CD4-positive, alpha-beta T cell (primary cell): ENCODE measurements at regions not wholly inside any gene's neighbourhood (a gene's known extent, or its start where the extent isn't known, plus 50 kb on each side); places are given as distances from the start of the nearest gene placed in this dataset.
"Not testable (repeated sequence)": the region's sequence is repeated elsewhere in the genome, so short reads cannot be mapped to it uniquely, and the experiment has no call there.

Experiments
- ATAC-seq: fragments of 200-7000 bp; cut with Tn5 transposase; one replicate; pipeline ENCODE4 v1.10.0; 2022; ENCODE audit warnings: mild to moderate bottlenecking; ENCODE audit not compliant: poor library complexity
- CTCF ChIA-PET: fragments of 350-600 bp; sonication (Branson Sonifier 250); formaldehyde crosslinking; loops from one replicate; lab custom pipeline; 2021; ENCODE audit warnings: antibody characterized with exemption, inconsistent platforms; lab: Charles Lee
- POLR2A ChIA-PET: fragments of 350-600 bp; sonication (Branson Sonifier 250); formaldehyde crosslinking; loops from one replicate; lab custom pipeline; 2021; ENCODE audit warnings: antibody characterized with exemption, inconsistent platforms; lab: Charles Lee
- DNase-seq, 14 experiments: peaks; one replicate each; pipeline ENCODE4 v3.0.0-alpha.2; 2013 to 2020; ENCODE audit warnings: mixed read lengths in 2 of 14
- H3K27ac ChIP-seq, 2 donors: one replicate each; pipeline versions ENCODE4 v1.5.1 to v1.7.0; 2013; ENCODE audit warnings: low read length in 2 of 2, low read depth in 1 of 2, mild to moderate bottlenecking in 1 of 2
- H3K27me3 ChIP-seq, 2 experiments: 1 replicate in 1 of 2; 2 replicates in 1 of 2; pipeline versions ENCODE4 v1.6.1 to v1.7.0; 2013; ENCODE audit warnings: low read length in 2 of 2, control low read depth in 1 of 2, mild to moderate bottlenecking in 1 of 2, moderate library complexity in 1 of 2; ENCODE audit not compliant: insufficient read depth in 2 of 2, control insufficient read depth in 1 of 2
- H3K36me3 ChIP-seq: one replicate; pipeline ENCODE4 v1.6.1; 2013; ENCODE audit warnings: low read length, control low read depth; ENCODE audit not compliant: insufficient read depth
- H3K4me1 ChIP-seq: one replicate; pipeline ENCODE4 v1.6.1; 2013; ENCODE audit warnings: low read length, control low read depth; ENCODE audit not compliant: insufficient read depth
- H3K4me3 ChIP-seq: one replicate; pipeline ENCODE4 v1.5.1; 2013; ENCODE audit warnings: mild to moderate bottlenecking, low read length, moderate library complexity
- H3K9me3 ChIP-seq, 2 experiments: 1 replicate in 1 of 2; 2 replicates in 1 of 2; pipeline versions ENCODE4 v1.6.1 to v1.7.0; 2013; ENCODE audit warnings: low read length in 2 of 2, mild to moderate bottlenecking in 2 of 2, control low read depth in 1 of 2, moderate library complexity in 1 of 2; ENCODE audit not compliant: control insufficient read depth in 1 of 2, insufficient read depth in 1 of 2
- H3K27ac Mint-ChIP-seq: one replicate; pipeline ENCODE4 v1.8.0; 2020; ENCODE audit warnings: mixed read lengths
- H3K27me3 Mint-ChIP-seq: one replicate; pipeline ENCODE4 v1.8.0; 2021; ENCODE audit warnings: mixed read lengths
- H3K36me3 Mint-ChIP-seq: one replicate; pipeline ENCODE4 v1.8.0; 2021; ENCODE audit warnings: low read depth, mixed read lengths
- H3K4me1 Mint-ChIP-seq: one replicate; pipeline ENCODE4 v1.8.0; 2021; ENCODE audit warnings: low read depth, mixed read lengths
- H3K4me3 Mint-ChIP-seq: one replicate; pipeline ENCODE4 v1.8.0; 2020; ENCODE audit warnings: mild to moderate bottlenecking, mixed read lengths
- H3K9me3 Mint-ChIP-seq: one replicate; pipeline ENCODE4 v1.8.0; 2020; ENCODE audit warnings: mixed read lengths
- intact Hi-C, 2 experiments: fragments of 100-400 bp; cut with DNase I in 1 of 2; cut with micrococcal nuclease in 1 of 2; formaldehyde crosslinking; loops; one replicate each; pipeline versions ENCODE4 v1.15.1 to v1.9.0; 2023 to 2025; cut with DNase I, micrococcal nuclease
- TF ChIP-seq, protein P1 (sequence below): fragments of 200-600 bp; IDR thresholded peaks from one replicate; pipeline ENCODE4 v1.8.0; 2022; ENCODE audit warnings: antibody characterized with exemption, mild to moderate bottlenecking

DNA sequence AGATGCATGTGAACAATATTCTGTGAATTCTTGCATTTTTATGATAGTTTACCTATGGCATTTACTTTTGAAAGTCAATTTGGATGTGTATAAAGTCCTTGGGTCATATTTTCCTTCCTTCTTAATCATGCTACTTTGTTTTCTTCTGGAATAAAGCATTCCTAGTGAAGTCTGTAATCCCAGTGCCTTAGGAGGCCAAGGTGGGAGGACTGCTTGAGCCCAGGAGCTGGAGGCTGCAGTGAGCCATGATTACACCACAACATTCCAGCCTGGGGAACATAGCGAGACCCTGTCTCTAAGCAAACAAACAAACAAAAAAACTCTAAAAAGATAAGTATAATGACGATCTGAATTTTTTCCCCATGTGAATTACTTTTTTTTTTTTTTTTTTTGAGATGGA lies 69.7 kb upstream of the SYNCRIP start:
- no peaks in the 10 kb centered on the region for H3K4me1 Mint-ChIP-seq
- no peak overlapping the region for H3K27ac Mint-ChIP-seq
- Histone ChIP-seq H3K4me3 (no peak overlapping the region), H3K4me1 (no peaks in the 10 kb centered on the region), H3K36me3 (no peaks in the 10 kb centered on the region), H3K27me3 (no peaks in the 10 kb centered on the region), H3K27ac (no peak overlapping the region), H3K9me3 (peaks cover 0 to 4% of the 10 kb centered on the region in 2 experiments)
- ChIA-PET POLR2A (no interaction called here), CTCF (interaction anchor here (0.9 kb wide), 1 partner anchor 304 kb away, joined by 3 read pairs; no protein-coding TSS in a partner anchor)
- H3K27me3 Mint-ChIP-seq: peaks cover 4% of the 10 kb centered on the region
- no peak overlapping the region for H3K4me3 Mint-ChIP-seq
- peaks cover 4% of the 10 kb centered on the region for H3K9me3 Mint-ChIP-seq
- intact Hi-C loops: no loop called here
- no peaks in the 10 kb centered on the region for H3K36me3 Mint-ChIP-seq
- ATAC-seq (no peak), DNase-seq (no peak)
- TF ChIP-seq, protein P1, sequence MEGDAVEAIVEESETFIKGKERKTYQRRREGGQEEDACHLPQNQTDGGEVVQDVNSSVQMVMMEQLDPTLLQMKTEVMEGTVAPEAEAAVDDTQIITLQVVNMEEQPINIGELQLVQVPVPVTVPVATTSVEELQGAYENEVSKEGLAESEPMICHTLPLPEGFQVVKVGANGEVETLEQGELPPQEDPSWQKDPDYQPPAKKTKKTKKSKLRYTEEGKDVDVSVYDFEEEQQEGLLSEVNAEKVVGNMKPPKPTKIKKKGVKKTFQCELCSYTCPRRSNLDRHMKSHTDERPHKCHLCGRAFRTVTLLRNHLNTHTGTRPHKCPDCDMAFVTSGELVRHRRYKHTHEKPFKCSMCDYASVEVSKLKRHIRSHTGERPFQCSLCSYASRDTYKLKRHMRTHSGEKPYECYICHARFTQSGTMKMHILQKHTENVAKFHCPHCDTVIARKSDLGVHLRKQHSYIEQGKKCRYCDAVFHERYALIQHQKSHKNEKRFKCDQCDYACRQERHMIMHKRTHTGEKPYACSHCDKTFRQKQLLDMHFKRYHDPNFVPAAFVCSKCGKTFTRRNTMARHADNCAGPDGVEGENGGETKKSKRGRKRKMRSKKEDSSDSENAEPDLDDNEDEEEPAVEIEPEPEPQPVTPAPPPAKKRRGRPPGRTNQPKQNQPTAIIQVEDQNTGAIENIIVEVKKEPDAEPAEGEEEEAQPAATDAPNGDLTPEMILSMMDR: no peak

DNA sequence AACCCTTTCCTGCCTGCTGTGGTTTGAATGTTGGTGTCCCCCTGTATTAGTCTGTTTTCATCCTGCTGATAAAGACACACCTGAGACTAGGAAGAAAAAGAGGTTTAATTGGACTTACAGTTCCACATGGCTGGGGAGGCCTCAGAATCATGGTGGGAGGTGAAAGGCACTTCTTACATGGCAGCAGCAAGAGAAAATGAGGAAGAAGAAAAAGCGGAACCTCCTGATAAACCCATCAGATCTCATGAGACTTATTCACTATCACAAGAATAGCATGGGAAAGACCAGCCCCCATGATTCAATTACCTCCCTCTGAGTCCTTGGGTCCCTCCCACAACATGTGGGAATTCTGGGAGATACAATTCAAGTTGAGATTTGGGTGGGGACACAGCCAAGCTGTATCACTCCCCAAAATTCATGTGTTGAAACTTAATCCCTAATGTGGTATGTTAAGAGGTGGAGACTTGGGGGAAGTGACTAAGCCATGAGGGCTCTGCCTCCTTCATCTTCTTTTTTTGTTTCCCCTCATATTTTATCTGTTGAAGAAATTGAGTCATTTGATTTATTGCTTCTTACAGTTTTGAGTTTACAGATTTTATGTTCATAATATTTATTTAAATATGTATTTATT lies 64.9 kb upstream of the SYNCRIP start:
- H3K36me3 ChIP-seq, H3K27me3 ChIP-seq, H3K4me3 Mint-ChIP-seq, H3K4me1 ChIP-seq, H3K36me3 Mint-ChIP-seq, H3K27ac Mint-ChIP-seq, POLR2A ChIA-PET, H3K27me3 Mint-ChIP-seq, H3K9me3 ChIP-seq, H3K9me3 Mint-ChIP-seq, H3K4me3 ChIP-seq, intact Hi-C loops, H3K4me1 Mint-ChIP-seq, DNase-seq, H3K27ac ChIP-seq, ATAC-seq: not testable (repeated sequence)
- CTCF ChIA-PET: interaction anchor here (0.7 kb wide), 1 partner anchor 154 kb away, joined by 3 read pairs; no protein-coding TSS in a partner anchor

DNA sequence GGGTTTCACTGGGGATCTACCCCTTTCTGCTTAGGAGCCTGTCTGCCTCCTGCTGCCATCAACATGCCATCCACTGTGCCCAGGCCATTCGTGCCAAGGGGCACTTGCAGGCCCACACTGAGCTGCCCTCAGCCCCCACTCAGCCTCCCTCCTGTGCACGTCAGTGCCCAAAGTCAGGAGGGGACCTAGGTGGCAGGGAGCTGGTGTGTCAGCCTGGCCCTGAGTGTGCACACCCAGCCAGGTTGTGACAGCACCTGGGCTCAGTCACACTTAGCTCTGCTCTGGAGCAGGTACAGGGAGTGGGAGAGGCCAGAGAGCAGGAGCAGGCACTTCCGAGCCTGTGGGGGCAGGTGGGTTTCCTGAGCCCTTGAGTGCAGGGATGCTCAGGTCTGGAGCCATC lies 63.6 kb upstream of the SYNCRIP start:
- no peaks in the 10 kb centered on the region for H3K36me3 ChIP-seq
- Mint-ChIP-seq H3K4me1 (no peaks in the 10 kb centered on the region), H3K27ac (no peak overlapping the region), H3K36me3 (no peaks in the 10 kb centered on the region), H3K9me3 (no peaks in the 10 kb centered on the region), H3K4me3 (no peak overlapping the region), H3K27me3 (peaks cover 2% of the 10 kb centered on the region)
- no peaks in the 10 kb centered on the region for H3K4me1 ChIP-seq
- no peak overlapping the region for H3K27ac ChIP-seq
- intact Hi-C loops: no loop called here
- CTCF ChIA-PET: no interaction called here
- H3K9me3 ChIP-seq: no peaks in the 10 kb centered on the region
- H3K27me3 ChIP-seq: no peaks in the 10 kb centered on the region
- no peak for ATAC-seq
- POLR2A ChIA-PET: no interaction called here
- no peak for DNase-seq
- TF ChIP-seq, protein P1: no peak
- no peak overlapping the region for H3K4me3 ChIP-seq

DNA sequence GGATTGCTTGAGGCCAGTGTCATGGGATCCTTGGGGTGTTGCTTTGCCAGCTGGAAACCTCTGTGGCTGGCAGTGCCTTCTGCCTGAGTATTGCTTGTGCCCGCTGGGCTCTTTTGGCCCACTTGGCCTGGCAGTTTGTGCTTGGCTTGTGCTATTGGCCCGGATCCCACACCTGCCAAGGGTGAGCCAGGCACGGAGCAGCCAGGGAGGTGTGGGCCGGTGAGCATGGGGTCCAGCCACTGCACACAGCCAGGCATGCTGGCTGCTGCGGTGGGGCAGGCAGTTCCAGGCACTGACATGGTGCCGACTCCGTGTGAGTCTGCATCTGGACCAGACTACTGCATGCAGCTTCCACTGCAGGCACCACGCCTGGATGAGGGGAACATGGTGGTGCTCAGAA lies 62.5 kb upstream of the SYNCRIP start:
- H3K27ac ChIP-seq: no peak overlapping the region
- Mint-ChIP-seq H3K4me1 (no peaks in the 10 kb centered on the region), H3K36me3 (no peaks in the 10 kb centered on the region), H3K9me3 (no peaks in the 10 kb centered on the region), H3K4me3 (no peak overlapping the region), H3K27ac (no peak overlapping the region), H3K27me3 (peaks cover 4% of the 10 kb centered on the region)
- DNase-seq: no peak
- H3K4me1 ChIP-seq: no peaks in the 10 kb centered on the region
- CTCF ChIA-PET: no interaction called here
- H3K9me3 ChIP-seq: no peaks in the 10 kb centered on the region
- POLR2A ChIA-PET: no interaction called here
- intact Hi-C loops: no loop called here
- ATAC-seq: no peak
- TF ChIP-seq, protein P1: no peak
- peaks cover 0 to 2% of the 10 kb centered on the region in 2 experiments for H3K27me3 ChIP-seq
- H3K4me3 ChIP-seq: no peak overlapping the region
- no peaks in the 10 kb centered on the region for H3K36me3 ChIP-seq
